HCT116 (cell line): ENCODE measurements at regions not wholly inside any gene's neighbourhood (a gene's known extent, or its start where the extent isn't known, plus 50 kb on each side); places are given as distances from the start of the nearest gene placed in this dataset.
A peak's percentile ranks its signal among the peaks of the same experiment; 100 is the strongest.

Experiments
- ATAC-seq: fragments of 200-7000 bp; cut with Tn5 transposase; 2 replicates; pipeline ENCODE4 v1.9.1; 2020; ENCODE audit warnings: mild to moderate bottlenecking, moderate library complexity
- BruUV-seq: library from RNA; stranded (reverse); fragments of 400-500 nt; replicated peaks from 2 replicates; lab custom pipeline; 2021; lab: Mats Ljungman, UMichigan
- CTCF ChIA-PET: fragments of 300-600 bp; sonication (Branson Sonifier 250); formaldehyde crosslinking; loops from one replicate; lab custom pipeline; 2021; ENCODE audit warnings: antibody characterized with exemption; lab: Charles Lee
- POLR2A ChIA-PET: fragments of 300-600, 350-600 bp; sonication (Branson Sonifier 250); formaldehyde crosslinking; loops from one replicate; lab custom pipeline; 2021; ENCODE audit warnings: antibody characterized with exemption; lab: Charles Lee
- RAD21 ChIA-PET, 2 experiments: fragments of 300-600 bp; sonication (Branson Sonifier 250); formaldehyde crosslinking; loops; one replicate each; lab custom pipeline; 2023; ENCODE audit warnings: low total read pairs in 2 of 2; ENCODE audit not compliant: uncharacterized antibody in 2 of 2, unreplicated experiment in 2 of 2, low non-redundant PET in 1 of 2; lab: Charles Lee
- DNase-seq: peaks from one replicate; pipeline ENCODE4 v3.0.0-alpha.2; 2010; ENCODE audit warnings: low read depth, low spot score
- H2AFZ ChIP-seq: fragments of 200-600 bp; shearing (Covaris generic), sonication (generic); 2 replicates; pipeline ENCODE4 v1.6.1; 2017; ENCODE audit warnings: low read depth, mixed run types, mixed read lengths, antibody characterized with exemption, low read length; ENCODE audit not compliant: poor library complexity, severe bottlenecking
- H3K27ac ChIP-seq: 2 replicates; pipeline ENCODE4 v1.5.1; 2012; ENCODE audit warnings: low read depth, low read length
- H3K27me3 ChIP-seq: fragments of 200-600 bp; sonication (generic); 2 replicates; pipeline ENCODE4 v1.6.1; 2016; ENCODE audit warnings: mixed run types, low read length, mixed read lengths; ENCODE audit not compliant: insufficient read depth
- H3K36me3 ChIP-seq, 2 experiments: fragments of 200-500 bp in 1 of 2; fragments of 200-600 bp in 1 of 2; sonication (Bioruptor generic) in 1 of 2; sonication (generic) in 1 of 2; 2 replicates each; pipeline versions ENCODE4 v1.5.1 to v1.6.1; 2014 to 2016; ENCODE audit warnings: low read length in 2 of 2, inconsistent platforms in 1 of 2, mixed read lengths in 1 of 2, mixed run types in 1 of 2; ENCODE audit not compliant: insufficient read depth in 2 of 2, control insufficient read depth in 1 of 2
- H3K4me1 ChIP-seq, 2 experiments: fragments of 200-600 bp in 1 of 2; sonication (generic) in 1 of 2; 2 replicates each; pipeline versions ENCODE4 v1.5.1 to v1.6.1; 2012 to 2017; ENCODE audit warnings: low read length in 2 of 2, inconsistent platforms in 1 of 2, mild to moderate bottlenecking in 1 of 2, mixed read lengths in 1 of 2, mixed run types in 1 of 2, moderate library complexity in 1 of 2; ENCODE audit not compliant: insufficient read depth in 2 of 2, control insufficient read depth in 1 of 2
- H3K4me2 ChIP-seq: fragments of 200-600 bp; sonication (generic); 2 replicates; pipeline ENCODE4 v1.6.1; 2017; ENCODE audit warnings: mixed run types, low read length, mixed read lengths
- H3K4me3 ChIP-seq, 2 experiments: fragments of 200-600 bp in 1 of 2; sonication (generic) in 1 of 2; replicated peaks in 1 of 2; 2 replicates each; pipeline ENCODE4 v1.5.1; 2011 to 2016; ENCODE audit warnings: low read length in 2 of 2, control low read depth in 1 of 2, low read depth in 1 of 2, mild to moderate bottlenecking in 1 of 2, mixed read lengths in 1 of 2, mixed run types in 1 of 2
- H3K79me2 ChIP-seq: fragments of 200-600 bp; sonication (generic); 2 replicates; pipeline ENCODE4 v1.6.1; 2017; ENCODE audit warnings: mild to moderate bottlenecking, mixed run types, low read length, moderate library complexity, mixed read lengths; ENCODE audit not compliant: insufficient read depth
- H3K9ac ChIP-seq: fragments of 200-600 bp; sonication (generic); 2 replicates; pipeline ENCODE4 v1.6.1; 2016; ENCODE audit warnings: low read length, mixed read lengths
- H3K9me2 ChIP-seq: fragments of 200-600 bp; sonication (generic), shearing (Covaris generic); 2 replicates; pipeline ENCODE4 v1.6.1; 2017; ENCODE audit warnings: mixed run types, mild to moderate bottlenecking, moderate library complexity; ENCODE audit not compliant: insufficient read depth
- H3K9me3 ChIP-seq, 2 experiments: fragments of 200-500 bp in 1 of 2; fragments of 200-600 bp in 1 of 2; sonication (Bioruptor generic) in 1 of 2; sonication (generic) in 1 of 2; 2 replicates each; pipeline ENCODE4 v1.6.1; 2014 to 2017; ENCODE audit warnings: low read length in 2 of 2, mixed read lengths in 2 of 2, inconsistent platforms in 1 of 2, low read depth in 1 of 2, mild to moderate bottlenecking in 1 of 2, mixed run types in 1 of 2, moderate library complexity in 1 of 2; ENCODE audit not compliant: control insufficient read depth in 1 of 2, insufficient read depth in 1 of 2
- H4K20me1 ChIP-seq: fragments of 200-600 bp; sonication (generic), shearing (Covaris generic); 2 replicates; pipeline ENCODE4 v1.6.1; 2017; ENCODE audit warnings: mixed run types, mild to moderate bottlenecking, moderate library complexity; ENCODE audit not compliant: insufficient read depth
- EZH2 ChIP-seq: fragments of 200-600 bp; sonication (generic); IDR thresholded peaks from 2 replicates; pipeline ENCODE4 v1.6.1; 2017; ENCODE audit warnings: antibody characterized with exemption, mixed run types
- REST ChIP-seq: IDR thresholded peaks from 2 replicates; pipeline ENCODE4 v1.6.1; 2012; ENCODE audit warnings: low read depth
- intact Hi-C: fragments of 100-400 bp; cut with micrococcal nuclease; formaldehyde crosslinking; loops from 2 replicates; pipeline ENCODE4 v1.10.0; 2022
- TF ChIP-seq, protein P1 (sequence below), 3 experiments: fragments of 200-600 bp in 1 of 3; sonication (generic) in 1 of 3; IDR thresholded peaks in 2 of 3; conservative IDR thresholded peaks in 1 of 3; 2 replicates each; pipeline ENCODE4 v1.5.1; 2012 to 2017; ENCODE audit warnings: low read depth in 2 of 3, low read length in 2 of 3, antibody characterized with exemption in 1 of 3, borderline replicate concordance in 1 of 3, control low read depth in 1 of 3, mild to moderate bottlenecking in 1 of 3, mixed read lengths in 1 of 3, mixed run types in 1 of 3, moderate library complexity in 1 of 3; ENCODE audit not compliant: insufficient read depth in 1 of 3

DNA sequence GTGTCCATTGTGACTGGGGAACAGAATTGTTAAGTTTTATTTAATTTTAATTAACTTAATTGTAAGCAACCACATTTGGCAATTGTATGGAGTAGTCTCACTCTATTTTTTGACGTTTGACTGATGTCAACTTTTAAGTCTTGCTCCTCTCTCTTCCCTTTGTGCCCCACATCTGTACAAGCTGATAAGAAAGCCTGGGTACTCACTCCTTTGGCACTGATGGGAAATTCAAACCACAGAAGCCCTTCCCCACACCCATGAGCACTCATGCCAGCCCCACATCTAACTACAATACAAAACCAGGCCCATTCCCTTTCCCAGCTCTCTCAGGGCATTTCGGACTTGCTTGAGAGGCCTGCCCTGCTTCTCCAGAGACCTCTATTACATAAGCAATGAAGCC is 451.5 kb upstream of the KIF2A start (continued):
- TF ChIP-seq REST (no peak), EZH2 (no peak)

DNA sequence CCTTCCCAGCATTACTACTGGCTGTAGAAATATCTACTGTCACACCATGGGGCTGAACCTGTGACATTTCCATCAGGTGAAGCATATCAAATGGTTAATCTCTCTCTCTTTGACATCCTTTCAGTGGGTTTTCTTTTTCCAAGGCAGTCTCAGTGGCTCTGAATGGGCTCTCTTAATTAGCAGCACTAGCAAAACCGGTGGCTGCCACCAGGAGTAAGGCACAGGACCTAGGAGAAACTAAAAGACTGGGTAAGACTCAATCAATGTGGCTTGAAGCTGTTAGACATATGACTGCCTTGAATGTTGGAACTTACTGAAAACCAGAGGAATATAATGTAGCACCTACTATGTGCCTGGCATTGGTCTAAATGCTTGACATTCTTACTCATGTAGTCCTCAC is 445.0 kb upstream of the KIF2A start:
- BruUV-seq = no TSS peak
- RAD21 ChIA-PET = no interaction called here
- Histone ChIP-seq H3K4me3 (no peak overlapping the region), H3K4me2 (no peak overlapping the region), H4K20me1 (no peaks in the 10 kb centered on the region), H3K9me3 (no peaks in the 10 kb centered on the region), H3K9me2 (no peaks in the 10 kb centered on the region), H3K9ac (no peak overlapping the region), H3K27me3 (peaks cover 9% of the 10 kb centered on the region; the same call in 1 of the 2 replicates), H3K36me3 (no peaks in the 10 kb centered on the region), H3K4me1 (no peaks in the 10 kb centered on the region), H3K79me2 (no peaks in the 10 kb centered on the region), H3K27ac (no peak overlapping the region), H2AFZ (no peak overlapping the region)
- POLR2A ChIA-PET = no interaction called here
- intact Hi-C loops = no loop called here
- ATAC-seq = no peak
- DNase-seq = no peak
- no peak for TF ChIP-seq EZH2
- TF ChIP-seq, protein P1, sequence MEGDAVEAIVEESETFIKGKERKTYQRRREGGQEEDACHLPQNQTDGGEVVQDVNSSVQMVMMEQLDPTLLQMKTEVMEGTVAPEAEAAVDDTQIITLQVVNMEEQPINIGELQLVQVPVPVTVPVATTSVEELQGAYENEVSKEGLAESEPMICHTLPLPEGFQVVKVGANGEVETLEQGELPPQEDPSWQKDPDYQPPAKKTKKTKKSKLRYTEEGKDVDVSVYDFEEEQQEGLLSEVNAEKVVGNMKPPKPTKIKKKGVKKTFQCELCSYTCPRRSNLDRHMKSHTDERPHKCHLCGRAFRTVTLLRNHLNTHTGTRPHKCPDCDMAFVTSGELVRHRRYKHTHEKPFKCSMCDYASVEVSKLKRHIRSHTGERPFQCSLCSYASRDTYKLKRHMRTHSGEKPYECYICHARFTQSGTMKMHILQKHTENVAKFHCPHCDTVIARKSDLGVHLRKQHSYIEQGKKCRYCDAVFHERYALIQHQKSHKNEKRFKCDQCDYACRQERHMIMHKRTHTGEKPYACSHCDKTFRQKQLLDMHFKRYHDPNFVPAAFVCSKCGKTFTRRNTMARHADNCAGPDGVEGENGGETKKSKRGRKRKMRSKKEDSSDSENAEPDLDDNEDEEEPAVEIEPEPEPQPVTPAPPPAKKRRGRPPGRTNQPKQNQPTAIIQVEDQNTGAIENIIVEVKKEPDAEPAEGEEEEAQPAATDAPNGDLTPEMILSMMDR (IDR thresholded peaks at IDR 0.05 in 2 of 3, conservative IDR thresholded peaks at IDR 0.05 in 1 of 3; ENCODE audit: borderline replicate concordance in 1 of 3, insufficient read depth in 1 of 3, low read depth in 2 of 3, low read length in 2 of 3) = peak in 1 of 3 experiments; percentile 25; a peak in 1 of 6 replicates
- CTCF ChIA-PET = no interaction called here
